ENCODE measurements at regions not wholly inside any gene's neighbourhood (a gene's known extent, or its start where the extent isn't known, plus 50 kb on each side); places are given as distances from the start of the nearest gene placed in this dataset.

DNA sequence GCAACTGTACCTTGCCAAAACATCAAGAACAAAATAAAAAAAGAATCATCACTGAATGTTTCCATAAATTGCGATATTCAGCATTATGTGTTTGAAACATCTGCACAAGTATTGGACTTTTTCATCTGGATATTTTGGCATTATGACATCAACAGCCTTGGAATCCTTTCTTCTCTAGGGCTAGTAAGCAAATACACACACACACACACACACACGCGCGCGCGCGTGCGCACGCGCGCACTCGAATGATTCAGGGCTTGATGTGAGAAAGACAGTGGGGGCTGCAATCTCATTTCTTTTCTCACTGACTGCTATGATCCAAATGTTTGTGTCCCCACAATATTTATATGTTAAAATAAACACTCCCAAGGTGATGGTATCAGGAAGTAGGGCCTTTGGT is 90.0 kb upstream of the SLC38A4 start:
- no peak overlapping the region for H3K9ac ChIP-seq (ENCODE audit: low read length)
- no peaks in the 10 kb centered on the region for H3K4me1 ChIP-seq (ENCODE audit: control insufficient read depth, insufficient read depth, low read length)

GRCh38 chr12:46916796-46917419 is 91.1 kb upstream of the SLC38A4 start:
- H3K27me3 ChIP-seq (ENCODE audit: control insufficient read depth, insufficient read depth, low read length), result no peaks in the 10 kb centered on the region
- H3K27ac ChIP-seq (ENCODE audit: low read depth, low read length), result no peak overlapping the region

More for the DNA sequence above, 90.0 kb upstream of the SLC38A4 start:
- Histone ChIP-seq H3K4me3 (ENCODE audit: low read length) (no peak overlapping the region), H3K27me3 (ENCODE audit: control insufficient read depth, insufficient read depth, low read length) (no peaks in the 10 kb centered on the region), H3K36me3 (ENCODE audit: control insufficient read depth, insufficient read depth, low read length) (no peaks in the 10 kb centered on the region), H3K27ac (ENCODE audit: low read depth, low read length) (no peak overlapping the region)

DNA sequence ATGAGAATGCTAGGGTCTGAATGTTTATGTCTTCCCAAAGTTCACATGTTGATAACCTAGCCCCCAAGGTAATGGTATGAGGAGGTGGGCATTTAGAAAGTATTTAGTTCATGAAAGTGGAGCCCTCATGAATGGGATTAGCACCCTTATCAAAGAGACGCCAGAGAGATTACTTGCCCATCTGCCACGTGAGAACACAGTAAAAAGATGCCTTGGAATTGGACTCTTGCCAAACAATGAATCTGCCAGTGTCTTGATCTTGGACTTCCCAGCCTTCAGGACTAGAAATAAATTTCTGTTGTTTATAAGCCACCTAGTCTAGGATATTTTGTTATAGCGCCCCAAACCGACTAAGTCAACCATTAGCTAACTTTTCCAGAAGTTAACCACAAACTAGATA is 92.0 kb upstream of the SLC38A4 start:
- Histone ChIP-seq H3K27me3 (ENCODE audit: control insufficient read depth, insufficient read depth, low read length) (no peaks in the 10 kb centered on the region), H3K36me3 (ENCODE audit: control insufficient read depth, insufficient read depth, low read length) (no peaks in the 10 kb centered on the region), H3K4me3 (ENCODE audit: low read length) (no peak overlapping the region), H3K4me1 (ENCODE audit: control insufficient read depth, insufficient read depth, low read length) (no peaks in the 10 kb centered on the region), H3K9ac (ENCODE audit: low read length) (no peak overlapping the region), H3K27ac (ENCODE audit: low read depth, low read length) (no peak overlapping the region)

More at GRCh38 chr12:46916796-46917419, 91.1 kb upstream of the SLC38A4 start:
- Histone ChIP-seq H3K4me3 (ENCODE audit: low read length) (no peak overlapping the region), H3K4me1 (ENCODE audit: control insufficient read depth, insufficient read depth, low read length) (no peaks in the 10 kb centered on the region), H3K36me3 (ENCODE audit: control insufficient read depth, insufficient read depth, low read length) (no peaks in the 10 kb centered on the region), H3K9ac (ENCODE audit: low read length) (no peak overlapping the region)

GRCh38 chr12:46918631-46919030 is 92.8 kb upstream of the SLC38A4 start:
- H3K27ac ChIP-seq (ENCODE audit: low read depth, low read length), result no peak overlapping the region
- H3K4me3 ChIP-seq (ENCODE audit: low read length), result no peak overlapping the region
- H3K27me3 ChIP-seq (ENCODE audit: control insufficient read depth, insufficient read depth, low read length), result no peaks in the 10 kb centered on the region
- no peaks in the 10 kb centered on the region for H3K36me3 ChIP-seq (ENCODE audit: control insufficient read depth, insufficient read depth, low read length)
- no peaks in the 10 kb centered on the region for H3K4me1 ChIP-seq (ENCODE audit: control insufficient read depth, insufficient read depth, low read length)
- no peak overlapping the region for H3K9ac ChIP-seq (ENCODE audit: low read length)

DNA sequence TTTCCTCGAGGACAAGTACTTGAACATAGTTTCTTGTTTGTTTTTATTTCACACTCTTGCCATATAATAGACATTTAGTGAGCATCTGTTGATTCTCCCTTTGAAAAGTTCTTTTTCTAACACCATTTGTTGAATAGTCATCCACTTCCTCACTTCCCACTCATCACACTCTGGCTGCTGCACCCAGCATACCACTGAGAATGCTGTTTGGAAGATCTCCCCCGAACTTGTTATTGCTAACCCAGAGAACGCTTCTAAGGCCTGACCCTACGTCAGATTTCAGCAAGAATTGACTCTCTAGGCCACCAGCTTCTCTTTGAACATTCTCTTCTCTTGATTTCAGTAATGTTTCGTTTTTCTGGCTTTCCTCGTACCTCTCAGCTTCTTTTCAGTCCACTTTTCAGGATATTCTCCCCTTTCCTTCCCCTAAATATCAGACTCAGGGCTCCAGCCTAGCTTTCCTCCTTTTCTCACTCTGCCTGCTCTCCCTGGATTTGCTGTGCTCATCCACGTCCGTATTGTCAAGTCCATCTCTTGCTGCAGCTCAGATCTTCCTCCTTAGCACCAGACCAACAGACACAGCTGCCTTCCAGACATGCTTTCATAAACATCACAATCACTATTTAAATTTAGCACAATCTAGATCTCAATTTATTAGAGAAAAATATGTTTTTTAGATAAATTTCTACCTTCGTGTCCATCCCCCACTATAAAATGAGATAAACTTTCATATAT is 94.0 kb upstream of the SLC38A4 start:
- Histone ChIP-seq H3K36me3 (ENCODE audit: control insufficient read depth, insufficient read depth, low read length) (no peaks in the 10 kb centered on the region), H3K4me1 (ENCODE audit: control insufficient read depth, insufficient read depth, low read length) (no peaks in the 10 kb centered on the region), H3K4me3 (ENCODE audit: low read length) (no peak overlapping the region), H3K27ac (ENCODE audit: low read depth, low read length) (no peak overlapping the region), H3K27me3 (ENCODE audit: control insufficient read depth, insufficient read depth, low read length) (no peaks in the 10 kb centered on the region), H3K9ac (ENCODE audit: low read length) (no peak overlapping the region)

- no peak overlapping the region for H3K4me3 ChIP-seq (ENCODE audit: low read length)
- no peaks in the 10 kb centered on the region for H3K4me1 ChIP-seq (ENCODE audit: control insufficient read depth, insufficient read depth, low read length)
- H3K27ac ChIP-seq (ENCODE audit: low read depth, low read length), result no peak overlapping the region
- H3K36me3 ChIP-seq (ENCODE audit: control insufficient read depth, insufficient read depth, low read length), result no peaks in the 10 kb centered on the region
- H3K9ac ChIP-seq (ENCODE audit: low read length), result no peak overlapping the region
- H3K27me3 ChIP-seq (ENCODE audit: control insufficient read depth, insufficient read depth, low read length), result no peaks in the 10 kb centered on the region
Measured at GRCh38 chr12:46920499-46920898, 94.7 kb upstream of the SLC38A4 start.

DNA sequence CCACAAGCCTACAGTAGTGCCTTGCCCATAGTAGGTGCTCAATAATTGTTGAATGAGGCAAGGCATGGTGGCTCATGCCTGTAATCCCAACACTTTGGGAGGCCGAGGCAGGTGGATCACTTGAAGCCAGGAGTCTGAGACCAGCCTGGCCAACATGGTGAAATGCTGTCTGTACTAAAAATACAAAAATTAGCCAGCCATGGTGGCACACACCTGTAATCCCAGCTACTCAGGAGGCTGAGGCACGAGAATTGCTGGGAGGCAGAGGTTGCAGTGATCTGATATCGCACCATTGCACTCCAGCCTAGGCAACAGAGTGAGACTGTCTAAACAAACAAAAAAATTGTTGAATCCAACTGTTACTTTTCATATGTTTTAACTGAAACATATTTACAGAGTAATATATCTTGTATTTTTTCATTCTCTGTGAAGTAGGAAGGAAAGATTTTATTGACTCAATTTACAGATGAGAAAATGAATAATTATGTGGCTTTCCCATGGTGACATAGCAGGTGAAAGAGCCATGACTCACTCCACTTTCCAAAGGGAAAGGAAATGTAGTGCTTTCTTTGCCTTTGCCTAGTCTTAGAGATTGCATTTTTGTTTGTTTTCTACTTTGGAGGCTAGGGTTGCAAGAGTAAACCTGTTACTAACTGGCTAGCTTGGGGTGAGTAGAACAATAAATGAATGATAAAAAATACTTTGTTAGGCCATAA is 95.4 kb upstream of the SLC38A4 start:
- Histone ChIP-seq H3K9ac (ENCODE audit: low read length) (no peak overlapping the region), H3K4me3 (ENCODE audit: low read length) (no peak overlapping the region), H3K4me1 (ENCODE audit: control insufficient read depth, insufficient read depth, low read length) (no peaks in the 10 kb centered on the region), H3K27ac (ENCODE audit: low read depth, low read length) (no peak overlapping the region), H3K27me3 (ENCODE audit: control insufficient read depth, insufficient read depth, low read length) (no peaks in the 10 kb centered on the region), H3K36me3 (ENCODE audit: control insufficient read depth, insufficient read depth, low read length) (no peaks in the 10 kb centered on the region)

DNA sequence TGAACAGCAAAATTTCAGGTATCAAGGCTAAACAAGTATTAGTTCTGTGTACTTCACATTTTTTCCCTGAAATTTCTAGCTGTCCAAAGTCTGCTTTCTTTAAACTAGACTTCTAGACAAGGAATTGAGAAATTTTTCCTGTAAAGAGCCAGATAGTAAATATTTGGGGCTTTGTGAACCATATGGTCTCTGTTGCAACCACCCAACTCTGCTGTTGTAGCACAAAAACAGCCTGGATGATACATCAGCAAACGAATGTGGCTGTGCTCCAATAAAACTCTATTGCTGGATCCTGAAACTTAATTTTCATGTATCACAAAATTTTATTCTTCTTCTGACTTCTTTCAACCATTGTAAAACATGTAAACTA is 96.0 kb upstream of the SLC38A4 start:
- H3K27me3 ChIP-seq (ENCODE audit: control insufficient read depth, insufficient read depth, low read length), result no peaks in the 10 kb centered on the region
- no peaks in the 10 kb centered on the region for H3K4me1 ChIP-seq (ENCODE audit: control insufficient read depth, insufficient read depth, low read length)
- no peak overlapping the region for H3K27ac ChIP-seq (ENCODE audit: low read depth, low read length)
- no peaks in the 10 kb centered on the region for H3K36me3 ChIP-seq (ENCODE audit: control insufficient read depth, insufficient read depth, low read length)
- H3K9ac ChIP-seq (ENCODE audit: low read length), result no peak overlapping the region
- H3K4me3 ChIP-seq (ENCODE audit: low read length), result no peak overlapping the region

- Histone ChIP-seq H3K4me3 (ENCODE audit: low read length) (no peak overlapping the region), H3K27ac (ENCODE audit: low read depth, low read length) (no peak overlapping the region), H3K27me3 (ENCODE audit: control insufficient read depth, insufficient read depth, low read length) (no peaks in the 10 kb centered on the region), H3K4me1 (ENCODE audit: control insufficient read depth, insufficient read depth, low read length) (no peaks in the 10 kb centered on the region), H3K36me3 (ENCODE audit: control insufficient read depth, insufficient read depth, low read length) (no peaks in the 10 kb centered on the region), H3K9ac (ENCODE audit: low read length) (no peak overlapping the region)
Measured at GRCh38 chr12:46926526-46926925, 100.7 kb upstream of the SLC38A4 start.

GRCh38 chr12:46930101-46930500 is 104.3 kb upstream of the SLC38A4 start:
- no peaks in the 10 kb centered on the region for H3K27me3 ChIP-seq (ENCODE audit: control insufficient read depth, insufficient read depth, low read length)
- H3K9ac ChIP-seq (ENCODE audit: low read length), result no peak overlapping the region
- no peaks in the 10 kb centered on the region for H3K4me1 ChIP-seq (ENCODE audit: control insufficient read depth, insufficient read depth, low read length)
- no peaks in the 10 kb centered on the region for H3K36me3 ChIP-seq (ENCODE audit: control insufficient read depth, insufficient read depth, low read length)
- no peak overlapping the region for H3K27ac ChIP-seq (ENCODE audit: low read depth, low read length)
- H3K4me3 ChIP-seq (ENCODE audit: low read length), result no peak overlapping the region

- Histone ChIP-seq H3K9ac (ENCODE audit: low read length) (no peak overlapping the region), H3K27ac (ENCODE audit: low read depth, low read length) (no peak overlapping the region), H3K36me3 (ENCODE audit: control insufficient read depth, insufficient read depth, low read length) (no peaks in the 10 kb centered on the region), H3K4me1 (ENCODE audit: control insufficient read depth, insufficient read depth, low read length) (no peaks in the 10 kb centered on the region), H3K4me3 (ENCODE audit: low read length) (no peak overlapping the region), H3K27me3 (ENCODE audit: control insufficient read depth, insufficient read depth, low read length) (no peaks in the 10 kb centered on the region)
Measured at GRCh38 chr12:46933947-46934346, 108.2 kb upstream of the SLC38A4 start.

DNA sequence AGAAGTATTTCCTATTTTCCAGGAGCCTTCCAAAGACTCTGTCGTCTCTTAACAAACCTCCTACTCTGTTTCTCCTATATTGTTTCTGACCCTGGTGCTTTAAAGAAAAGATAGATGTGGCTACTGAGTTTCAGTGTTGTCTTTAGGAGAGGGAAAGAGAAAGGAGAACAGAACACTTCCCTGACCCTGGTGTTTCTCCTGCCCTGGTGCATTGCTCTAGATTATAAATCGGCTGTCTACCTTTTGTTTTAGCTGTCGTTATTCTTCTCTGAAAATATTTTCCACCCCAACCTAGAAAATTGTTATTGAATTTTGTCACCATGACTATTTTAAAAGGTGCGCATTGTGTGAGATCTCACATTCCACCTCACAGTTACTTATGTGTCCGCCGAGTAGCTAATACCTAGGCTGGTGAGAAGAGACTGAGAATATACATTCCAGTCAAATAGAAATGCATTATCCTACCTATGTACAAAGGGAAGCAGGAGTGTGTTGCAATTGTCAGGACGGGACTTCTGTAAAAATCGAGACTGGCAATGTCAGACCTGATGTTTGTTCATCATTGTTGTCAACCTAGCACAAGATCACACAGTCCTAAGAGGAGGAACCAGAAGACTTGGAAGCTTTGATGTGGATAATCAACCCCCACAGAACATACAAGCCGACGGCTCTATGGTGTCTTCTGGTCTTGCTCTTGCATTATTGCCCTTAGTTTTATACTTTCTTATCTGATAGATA is 108.7 kb upstream of the SLC38A4 start:
- Histone ChIP-seq H3K4me1 (ENCODE audit: control insufficient read depth, insufficient read depth, low read length) (no peaks in the 10 kb centered on the region), H3K27ac (ENCODE audit: low read depth, low read length) (no peak overlapping the region), H3K36me3 (ENCODE audit: control insufficient read depth, insufficient read depth, low read length) (no peaks in the 10 kb centered on the region)

More for the DNA sequence above, 108.7 kb upstream of the SLC38A4 start:
- H3K4me3 ChIP-seq (ENCODE audit: low read length), result no peak overlapping the region
- H3K9ac ChIP-seq (ENCODE audit: low read length), result no peak overlapping the region
- H3K27me3 ChIP-seq (ENCODE audit: control insufficient read depth, insufficient read depth, low read length), result no peaks in the 10 kb centered on the region

All from rectal smooth muscle tissue (tissue), 1 donor.